VCaP (cell line): ENCODE measurements at regions not wholly inside any gene's neighbourhood (a gene's known extent, or its start where the extent isn't known, plus 50 kb on each side); places are given as distances from the start of the nearest gene placed in this dataset.

Experiments used
- H3K27ac ChIP-seq: fragments of 450-650 bp; 2 replicates; pipeline ENCODE4 v1.5.1; 2017
- TF ChIP-seq, protein P1 (sequence below): fragments of 450-650 bp; conservative IDR thresholded peaks from 2 replicates; pipeline ENCODE4 v1.5.1; 2017; ENCODE audit warnings: mild to moderate bottlenecking, moderate library complexity

GRCh38 chr4:134546279-134546678, 344.7 kb upstream of the PABPC4L start:
- TF ChIP-seq, protein P1, sequence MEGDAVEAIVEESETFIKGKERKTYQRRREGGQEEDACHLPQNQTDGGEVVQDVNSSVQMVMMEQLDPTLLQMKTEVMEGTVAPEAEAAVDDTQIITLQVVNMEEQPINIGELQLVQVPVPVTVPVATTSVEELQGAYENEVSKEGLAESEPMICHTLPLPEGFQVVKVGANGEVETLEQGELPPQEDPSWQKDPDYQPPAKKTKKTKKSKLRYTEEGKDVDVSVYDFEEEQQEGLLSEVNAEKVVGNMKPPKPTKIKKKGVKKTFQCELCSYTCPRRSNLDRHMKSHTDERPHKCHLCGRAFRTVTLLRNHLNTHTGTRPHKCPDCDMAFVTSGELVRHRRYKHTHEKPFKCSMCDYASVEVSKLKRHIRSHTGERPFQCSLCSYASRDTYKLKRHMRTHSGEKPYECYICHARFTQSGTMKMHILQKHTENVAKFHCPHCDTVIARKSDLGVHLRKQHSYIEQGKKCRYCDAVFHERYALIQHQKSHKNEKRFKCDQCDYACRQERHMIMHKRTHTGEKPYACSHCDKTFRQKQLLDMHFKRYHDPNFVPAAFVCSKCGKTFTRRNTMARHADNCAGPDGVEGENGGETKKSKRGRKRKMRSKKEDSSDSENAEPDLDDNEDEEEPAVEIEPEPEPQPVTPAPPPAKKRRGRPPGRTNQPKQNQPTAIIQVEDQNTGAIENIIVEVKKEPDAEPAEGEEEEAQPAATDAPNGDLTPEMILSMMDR, result no peak
- no peak overlapping the region for H3K27ac ChIP-seq

GRCh38 chr4:134544303-134544770, 342.7 kb upstream of the PABPC4L start:
- no peak overlapping the region for H3K27ac ChIP-seq
- TF ChIP-seq, protein P1, result no peak

- H3K27ac ChIP-seq, result no peak overlapping the region
- TF ChIP-seq, protein P1, result no peak
These were observed 339.0 kb upstream of the PABPC4L start for GRCh38 chr4:134540588-134540987.

GRCh38 chr4:134539729-134540231, 338.2 kb upstream of the PABPC4L start:
- no peak overlapping the region for H3K27ac ChIP-seq
- TF ChIP-seq, protein P1, result no peak

- TF ChIP-seq, protein P1, result no peak
- no peak overlapping the region for H3K27ac ChIP-seq
These were observed 336.1 kb upstream of the PABPC4L start for GRCh38 chr4:134537701-134538100.

GRCh38 chr4:134533068-134533467, 331.5 kb upstream of the PABPC4L start:
- H3K27ac ChIP-seq, result no peak overlapping the region
- TF ChIP-seq, protein P1, result no peak

DNA sequence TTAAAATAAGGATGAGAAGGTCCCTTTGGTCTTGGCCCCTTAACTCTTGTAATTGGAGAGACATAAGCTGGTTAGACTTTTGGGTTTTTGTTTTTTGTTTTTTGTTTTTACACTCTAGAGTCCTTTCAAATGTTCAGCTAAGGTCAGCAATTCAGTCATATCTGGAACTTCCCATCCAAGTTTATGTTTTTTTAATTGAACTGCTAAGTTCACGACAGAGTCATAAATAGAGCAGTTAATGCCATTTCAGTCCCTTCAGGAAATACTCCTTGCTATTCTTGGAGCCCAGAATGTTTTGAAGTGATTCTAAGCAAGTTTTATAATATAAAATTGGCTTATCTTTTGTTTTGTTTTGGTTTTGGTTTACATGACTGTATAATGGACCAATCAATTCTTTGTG, 329.4 kb upstream of the PABPC4L start:
- TF ChIP-seq, protein P1, result no peak

DNA sequence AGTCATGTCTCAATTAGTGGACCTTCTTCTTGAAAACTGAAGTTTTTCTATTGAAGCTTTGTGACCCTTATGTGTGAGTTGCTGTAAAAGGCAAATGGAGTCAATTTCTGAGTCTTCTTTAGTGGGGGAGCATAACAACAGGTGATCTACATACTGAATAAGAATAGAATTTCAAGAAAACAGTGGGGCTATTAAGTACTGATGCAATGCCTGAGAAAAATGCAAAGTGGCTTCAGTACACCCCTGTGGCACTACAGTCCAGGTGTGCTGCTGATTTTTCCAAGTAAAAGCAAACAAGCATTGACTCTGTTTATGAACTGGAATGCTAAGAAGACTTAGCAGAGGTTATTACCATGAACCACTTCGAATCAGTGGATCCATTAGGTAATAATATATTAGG, 328.0 kb upstream of the PABPC4L start:
- no peak overlapping the region for H3K27ac ChIP-seq
- TF ChIP-seq, protein P1, result no peak

More for the DNA sequence above, 329.4 kb upstream of the PABPC4L start:
- H3K27ac ChIP-seq, result no peak overlapping the region
